SK-N-SH (cell line): ENCODE measurements at regions not wholly inside any gene's neighbourhood (a gene's known extent, or its start where the extent isn't known, plus 50 kb on each side); places are given as distances from the start of the nearest gene placed in this dataset.

Source experiments
- CTCF ChIA-PET: fragments of 300-600, 350-600 bp; formaldehyde crosslinking; extraction: SDS; loops from one replicate; lab custom pipeline; 2021; lab: Yijun Ruan, JAX
- POLR2A ChIA-PET: fragments of 350-600 bp; sonication (Branson Sonifier 250); formaldehyde crosslinking; extraction: SDS; loops from one replicate; lab custom pipeline; 2020; ENCODE audit warnings: antibody characterized with exemption, inconsistent platforms; lab: Yijun Ruan, JAX
- DNase-seq: peaks from one replicate; pipeline ENCODE4 v3.0.0; 2012
- H2AFZ ChIP-seq: fragments of 200-600 bp; sonication (generic); 2 replicates; pipeline ENCODE4 v1.8.1; 2016; ENCODE audit warnings: antibody characterized with exemption, mild to moderate bottlenecking, low read depth
- H3F3A ChIP-seq: fragments of 200-600 bp; sonication (generic); replicated peaks from 2 replicates; pipeline ENCODE3; 2016; ENCODE audit warnings: antibody characterized with exemption, mild to moderate bottlenecking; ENCODE audit not compliant: insufficient read depth
- H3K27ac ChIP-seq, 2 experiments: fragments of 200-500 bp in 1 of 2; fragments of 200-600 bp in 1 of 2; sonication (Bioruptor generic) in 1 of 2; sonication (generic), shearing (Covaris generic) in 1 of 2; 2 replicates each; pipeline versions ENCODE4 v1.5.1 to v1.6.1; 2014 to 2016; ENCODE audit warnings: low read depth in 2 of 2, inconsistent platforms in 1 of 2, low read length in 1 of 2, mild to moderate bottlenecking in 1 of 2, mixed read lengths in 1 of 2
- H3K27me3 ChIP-seq: fragments of 200-600 bp; sonication (generic), shearing (Covaris generic); 2 replicates; pipeline ENCODE4 v1.6.1; 2016; ENCODE audit warnings: mixed run types; ENCODE audit not compliant: insufficient read depth
- H3K36me3 ChIP-seq, 2 experiments: fragments of 200-500 bp in 1 of 2; fragments of 200-600 bp in 1 of 2; sonication (Bioruptor generic) in 1 of 2; sonication (generic) in 1 of 2; replicated peaks in 1 of 2; 2 replicates each; pipeline versions ENCODE3 to v1.5.1; 2014 to 2016; ENCODE audit warnings: low read length in 1 of 2, mild to moderate bottlenecking in 1 of 2; ENCODE audit not compliant: insufficient read depth in 2 of 2, control insufficient read depth in 1 of 2
- H3K4me1 ChIP-seq, 2 experiments: fragments of 200-500 bp in 1 of 2; fragments of 200-600 bp in 1 of 2; sonication (Bioruptor generic) in 1 of 2; sonication (generic), shearing (Covaris generic) in 1 of 2; 2 replicates each; pipeline versions ENCODE4 v1.5.1 to v1.6.1; 2014 to 2016; ENCODE audit warnings: low read depth in 1 of 2, low read length in 1 of 2, mixed run types in 1 of 2; ENCODE audit not compliant: insufficient read depth in 2 of 2, control insufficient read depth in 1 of 2
- H3K4me2 ChIP-seq: fragments of 200-600 bp; sonication (generic), shearing (Covaris generic); 2 replicates; pipeline ENCODE4 v1.6.1; 2017; ENCODE audit warnings: mixed run types
- H3K4me3 ChIP-seq, 2 experiments: fragments of 200-500 bp in 1 of 2; fragments of 200-600 bp in 1 of 2; sonication (Bioruptor generic) in 1 of 2; sonication (generic), shearing (Covaris generic) in 1 of 2; 2 replicates each; pipeline versions ENCODE4 v1.5.1 to v1.8.1; 2014 to 2016; ENCODE audit warnings: low read depth in 2 of 2, inconsistent platforms in 1 of 2, low read length in 1 of 2, mild to moderate bottlenecking in 1 of 2, mixed read lengths in 1 of 2, moderate library complexity in 1 of 2
- H3K79me2 ChIP-seq: fragments of 200-600 bp; sonication (generic); 2 replicates; pipeline ENCODE4 v1.8.1; 2017; ENCODE audit warnings: mild to moderate bottlenecking; ENCODE audit not compliant: insufficient read depth
- H3K9ac ChIP-seq: fragments of 200-600 bp; sonication (generic); 2 replicates; pipeline ENCODE4 v1.6.1; 2017; ENCODE audit warnings: mixed run types
- H3K9me2 ChIP-seq: fragments of 200-600 bp; sonication (generic); 2 replicates; pipeline ENCODE4 v1.6.1; 2017; ENCODE audit warnings: mixed run types
- H3K9me3 ChIP-seq: fragments of 200-600 bp; sonication (generic); 2 replicates; pipeline ENCODE4 v1.6.1; 2017; ENCODE audit warnings: mixed run types, mild to moderate bottlenecking, moderate library complexity
- H4K20me1 ChIP-seq: fragments of 200-600 bp; sonication (generic); 2 replicates; pipeline ENCODE4 v1.6.1; 2017; ENCODE audit warnings: mild to moderate bottlenecking, mixed run types; ENCODE audit not compliant: insufficient read depth
- CHD2 ChIP-seq: fragments of 150-350 bp; IDR thresholded peaks from 2 replicates; pipeline ENCODE4 v1.6.1; 2018; ENCODE audit warnings: low read length; ENCODE audit not compliant: partially characterized antibody
- EP300 ChIP-seq, 2 experiments: IDR thresholded peaks; 2 replicates each; pipeline versions ENCODE4 v1.4.0 to v1.6.1; 2012; ENCODE audit warnings: borderline replicate concordance in 1 of 2, low read depth in 1 of 2, low read length in 1 of 2
- FOSL2 ChIP-seq: IDR thresholded peaks from 2 replicates; pipeline ENCODE4 v1.4.0; 2012; ENCODE audit warnings: low read depth, mild to moderate bottlenecking, moderate library complexity, borderline replicate concordance
- FOXM1 ChIP-seq: IDR thresholded peaks from 2 replicates; pipeline ENCODE4 v1.4.0; 2012; ENCODE audit warnings: low read depth, mild to moderate bottlenecking
- GABPA ChIP-seq: IDR thresholded peaks from 2 replicates; pipeline ENCODE4 v1.4.0; 2012; ENCODE audit warnings: low read depth, mild to moderate bottlenecking
- GATA2 ChIP-seq: sonication (generic); formaldehyde crosslinking; IDR thresholded peaks from 2 replicates; pipeline ENCODE4 v1.5.0; 2020; ENCODE audit warnings: mild to moderate bottlenecking, missing genetic modification reagents
- MEF2A ChIP-seq: IDR thresholded peaks from 2 replicates; pipeline ENCODE4 v1.4.0; 2012; ENCODE audit warnings: low read depth, borderline replicate concordance
- NRF1 ChIP-seq: IDR thresholded peaks from 2 replicates; pipeline ENCODE4 v1.6.1; 2012; ENCODE audit warnings: low read depth, mild to moderate bottlenecking, low read length
- RXRA ChIP-seq: IDR thresholded peaks from 2 replicates; pipeline ENCODE4 v1.4.0; 2012; ENCODE audit warnings: low read depth, mild to moderate bottlenecking, borderline replicate concordance
- SIN3A ChIP-seq: IDR thresholded peaks from 2 replicates; pipeline ENCODE4 v1.6.1; 2012; ENCODE audit warnings: low read depth, mild to moderate bottlenecking, low read length, moderate library complexity, borderline replicate concordance
- WGBS: methylation state at CpG from one replicate; pipeline ENCODE4 v1.1.6; 2017; ENCODE audit warnings: low lambda C conversion rate; 5-methylcytosine and 5-hydroxymethylcytosine counted together
- TF ChIP-seq, protein P1 (sequence below): fragments of 200-600 bp; sonication (generic); IDR thresholded peaks from 2 replicates; pipeline ENCODE4 v1.6.1; 2017; ENCODE audit warnings: antibody characterized with exemption, mild to moderate bottlenecking, moderate library complexity
- TF ChIP-seq, protein P2 (sequence below): fragments of 150-350 bp; IDR thresholded peaks from 2 replicates; pipeline ENCODE4 v1.6.1; 2016; ENCODE audit warnings: mild to moderate bottlenecking, low read depth, low read length

DNA sequence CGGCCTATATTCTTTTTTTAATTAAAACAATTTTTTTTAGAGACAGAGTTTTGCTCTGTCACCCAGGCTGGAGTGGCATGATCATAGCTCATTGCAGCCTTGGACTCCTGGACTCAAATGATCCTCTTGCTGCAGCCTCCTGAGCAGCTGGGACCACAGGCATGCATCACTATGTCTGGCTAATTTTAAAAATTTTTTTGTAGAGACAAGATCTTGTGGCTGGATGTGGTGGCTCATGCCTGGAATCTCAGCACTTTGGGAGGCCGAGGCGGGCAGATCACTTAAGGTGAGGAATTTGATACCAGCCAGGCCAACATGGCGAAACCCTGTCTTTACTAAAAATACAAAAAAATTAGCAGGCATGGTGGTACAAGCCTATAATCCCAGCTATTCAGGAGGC is 54.8 kb upstream of the MSI2 start:
- Histone ChIP-seq H4K20me1 (no peaks in the 10 kb centered on the region), H3K9me3 (no peaks in the 10 kb centered on the region), H3K27me3 (peaks cover 17% of the 10 kb centered on the region; the same call in 1 of the 2 replicates), H2AFZ (no peak overlapping the region), H3F3A (no peaks in the 10 kb centered on the region), H3K9me2 (no peaks in the 10 kb centered on the region), H3K79me2 (no peaks in the 10 kb centered on the region), H3K36me3 (no peaks in the 10 kb centered on the region), H3K4me2 (no peak overlapping the region), H3K9ac (no peak overlapping the region), H3K4me1 (no peaks in the 10 kb centered on the region), H3K27ac (no peak overlapping the region), H3K4me3 (no peak overlapping the region)
- ChIA-PET POLR2A (no interaction called here), CTCF (interaction anchor here (1.6 kb wide), 1 partner anchor 42 kb away, joined by 5 read pairs; no protein-coding TSS in a partner anchor)
- no peak for DNase-seq
- 69% methylated on average over 4 of the region's 4 CpGs for WGBS
- TF ChIP-seq NRF1 = no peak
- no peak for TF ChIP-seq FOSL2
- TF ChIP-seq SIN3A = no peak
- TF ChIP-seq, protein P1, sequence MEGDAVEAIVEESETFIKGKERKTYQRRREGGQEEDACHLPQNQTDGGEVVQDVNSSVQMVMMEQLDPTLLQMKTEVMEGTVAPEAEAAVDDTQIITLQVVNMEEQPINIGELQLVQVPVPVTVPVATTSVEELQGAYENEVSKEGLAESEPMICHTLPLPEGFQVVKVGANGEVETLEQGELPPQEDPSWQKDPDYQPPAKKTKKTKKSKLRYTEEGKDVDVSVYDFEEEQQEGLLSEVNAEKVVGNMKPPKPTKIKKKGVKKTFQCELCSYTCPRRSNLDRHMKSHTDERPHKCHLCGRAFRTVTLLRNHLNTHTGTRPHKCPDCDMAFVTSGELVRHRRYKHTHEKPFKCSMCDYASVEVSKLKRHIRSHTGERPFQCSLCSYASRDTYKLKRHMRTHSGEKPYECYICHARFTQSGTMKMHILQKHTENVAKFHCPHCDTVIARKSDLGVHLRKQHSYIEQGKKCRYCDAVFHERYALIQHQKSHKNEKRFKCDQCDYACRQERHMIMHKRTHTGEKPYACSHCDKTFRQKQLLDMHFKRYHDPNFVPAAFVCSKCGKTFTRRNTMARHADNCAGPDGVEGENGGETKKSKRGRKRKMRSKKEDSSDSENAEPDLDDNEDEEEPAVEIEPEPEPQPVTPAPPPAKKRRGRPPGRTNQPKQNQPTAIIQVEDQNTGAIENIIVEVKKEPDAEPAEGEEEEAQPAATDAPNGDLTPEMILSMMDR = no peak
- TF ChIP-seq EP300 (IDR thresholded peaks at IDR 0.05; ENCODE audit: borderline replicate concordance in 1 of 2, low read depth in 1 of 2, low read length in 1 of 2) = no peak
- no peak for TF ChIP-seq GATA2
- TF ChIP-seq, protein P2, sequence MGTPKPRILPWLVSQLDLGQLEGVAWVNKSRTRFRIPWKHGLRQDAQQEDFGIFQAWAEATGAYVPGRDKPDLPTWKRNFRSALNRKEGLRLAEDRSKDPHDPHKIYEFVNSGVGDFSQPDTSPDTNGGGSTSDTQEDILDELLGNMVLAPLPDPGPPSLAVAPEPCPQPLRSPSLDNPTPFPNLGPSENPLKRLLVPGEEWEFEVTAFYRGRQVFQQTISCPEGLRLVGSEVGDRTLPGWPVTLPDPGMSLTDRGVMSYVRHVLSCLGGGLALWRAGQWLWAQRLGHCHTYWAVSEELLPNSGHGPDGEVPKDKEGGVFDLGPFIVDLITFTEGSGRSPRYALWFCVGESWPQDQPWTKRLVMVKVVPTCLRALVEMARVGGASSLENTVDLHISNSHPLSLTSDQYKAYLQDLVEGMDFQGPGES = no peak
- no peak for TF ChIP-seq CHD2

DNA sequence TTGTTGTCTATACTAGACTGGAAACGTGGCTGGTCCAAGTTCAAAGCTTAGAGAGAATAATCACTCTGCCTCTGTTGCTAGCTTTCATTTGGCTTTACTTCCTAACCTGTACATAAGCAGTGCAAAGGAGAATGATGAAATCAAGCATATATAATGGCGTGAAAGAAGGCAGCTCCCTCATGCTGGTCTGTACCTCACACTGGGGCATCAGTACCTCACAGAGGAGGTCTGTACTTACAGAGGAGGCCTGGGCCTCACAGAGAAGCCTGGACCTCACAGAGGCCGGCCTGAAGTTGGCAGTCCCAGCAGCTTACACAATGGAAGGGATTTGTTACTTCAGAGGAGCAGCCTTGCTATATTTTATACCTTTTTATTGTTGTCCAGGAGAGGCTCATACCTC is 53.3 kb upstream of the MSI2 start:
- Histone ChIP-seq H4K20me1 (no peaks in the 10 kb centered on the region), H3K9me3 (0 out of 2 replicates have a peak, but pooled peaks cover 2% of the 10 kb centered on the region), H3K4me1 (no peaks in the 10 kb centered on the region), H2AFZ (no peak overlapping the region), H3K9ac (no peak overlapping the region), H3K4me2 (no peak overlapping the region), H3K4me3 (no peak overlapping the region), H3K9me2 (no peaks in the 10 kb centered on the region), H3F3A (no peaks in the 10 kb centered on the region), H3K79me2 (no peaks in the 10 kb centered on the region), H3K27me3 (peaks cover 17% of the 10 kb centered on the region; the same call in 1 of the 2 replicates), H3K27ac (no peak overlapping the region), H3K36me3 (no peaks in the 10 kb centered on the region)
- POLR2A ChIA-PET = no interaction called here
- DNase-seq = no peak
- 47% methylated on average over 3 of the region's 3 CpGs for WGBS
- CTCF ChIA-PET = interaction anchor here (0.9 kb wide), 1 partner anchor 15 kb away, joined by 3 read pairs; no protein-coding TSS in a partner anchor
- no peak for TF ChIP-seq MEF2A
- TF ChIP-seq RXRA = no peak
- TF ChIP-seq CHD2 = no peak
- TF ChIP-seq NRF1 = no peak
- no peak for TF ChIP-seq GABPA
- no peak for TF ChIP-seq FOXM1
- TF ChIP-seq, protein P2 = no peak
